ENCODE measurements at regions not wholly inside any gene's neighbourhood (a gene's known extent, or its start where the extent isn't known, plus 50 kb on each side); places are given as distances from the start of the nearest gene placed in this dataset.

DNA sequence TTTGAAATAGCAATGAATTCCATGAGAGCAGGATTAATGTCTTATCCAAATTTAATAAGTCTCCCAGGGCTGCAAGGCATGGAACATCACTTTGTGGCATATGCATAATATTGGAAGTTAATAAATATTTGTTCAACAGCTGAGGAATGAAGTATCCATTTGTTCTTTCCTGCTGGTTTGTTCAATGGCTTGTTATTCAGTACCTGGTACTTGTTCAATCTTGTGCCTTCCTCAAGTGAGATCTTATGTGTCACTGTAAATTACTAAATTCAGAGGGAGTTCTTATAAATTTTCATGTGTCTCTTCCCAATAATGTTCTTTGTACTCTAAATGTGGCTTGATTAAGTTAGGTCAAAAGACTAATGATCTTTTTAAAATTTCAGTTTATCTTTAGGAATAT, 1105.5 kb upstream of the SPRY2 start:
- no peaks in the 10 kb centered on the region for H3K4me1 ChIP-seq (ENCODE audit: control insufficient read depth in 2 of 3, insufficient read depth in 2 of 3, low read depth in 1 of 3, low read length in 3 of 3)
- FAIRE-seq (no peak), DNase-seq (no peak)
- no peaks in the 10 kb centered on the region for H3K27me3 ChIP-seq (ENCODE audit: control insufficient read depth, insufficient read depth, low read length)
- no peak overlapping the region for H3K27ac ChIP-seq (ENCODE audit: low read depth in 2 of 2, low read length in 2 of 2)
- TF ChIP-seq, protein P1, sequence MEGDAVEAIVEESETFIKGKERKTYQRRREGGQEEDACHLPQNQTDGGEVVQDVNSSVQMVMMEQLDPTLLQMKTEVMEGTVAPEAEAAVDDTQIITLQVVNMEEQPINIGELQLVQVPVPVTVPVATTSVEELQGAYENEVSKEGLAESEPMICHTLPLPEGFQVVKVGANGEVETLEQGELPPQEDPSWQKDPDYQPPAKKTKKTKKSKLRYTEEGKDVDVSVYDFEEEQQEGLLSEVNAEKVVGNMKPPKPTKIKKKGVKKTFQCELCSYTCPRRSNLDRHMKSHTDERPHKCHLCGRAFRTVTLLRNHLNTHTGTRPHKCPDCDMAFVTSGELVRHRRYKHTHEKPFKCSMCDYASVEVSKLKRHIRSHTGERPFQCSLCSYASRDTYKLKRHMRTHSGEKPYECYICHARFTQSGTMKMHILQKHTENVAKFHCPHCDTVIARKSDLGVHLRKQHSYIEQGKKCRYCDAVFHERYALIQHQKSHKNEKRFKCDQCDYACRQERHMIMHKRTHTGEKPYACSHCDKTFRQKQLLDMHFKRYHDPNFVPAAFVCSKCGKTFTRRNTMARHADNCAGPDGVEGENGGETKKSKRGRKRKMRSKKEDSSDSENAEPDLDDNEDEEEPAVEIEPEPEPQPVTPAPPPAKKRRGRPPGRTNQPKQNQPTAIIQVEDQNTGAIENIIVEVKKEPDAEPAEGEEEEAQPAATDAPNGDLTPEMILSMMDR (IDR thresholded peaks at IDR 0.05; ENCODE audit: borderline replicate concordance, extremely low read depth, insufficient read depth): no peak
- H3K9me3 ChIP-seq (ENCODE audit: control insufficient read depth in 2 of 3, insufficient read depth in 1 of 3, low read length in 3 of 3): no peaks in the 10 kb centered on the region
- H3K9ac ChIP-seq (ENCODE audit: low read length in 3 of 3): no peak overlapping the region
- no peak overlapping the region for H3K4me3 ChIP-seq (ENCODE audit: low read length in 3 of 3)
- intact Hi-C loops (cut with DNase I): no loop called here
- no peaks in the 10 kb centered on the region for H3K36me3 ChIP-seq (ENCODE audit: control insufficient read depth in 2 of 3, insufficient read depth in 3 of 3, low read length in 3 of 3)

DNA sequence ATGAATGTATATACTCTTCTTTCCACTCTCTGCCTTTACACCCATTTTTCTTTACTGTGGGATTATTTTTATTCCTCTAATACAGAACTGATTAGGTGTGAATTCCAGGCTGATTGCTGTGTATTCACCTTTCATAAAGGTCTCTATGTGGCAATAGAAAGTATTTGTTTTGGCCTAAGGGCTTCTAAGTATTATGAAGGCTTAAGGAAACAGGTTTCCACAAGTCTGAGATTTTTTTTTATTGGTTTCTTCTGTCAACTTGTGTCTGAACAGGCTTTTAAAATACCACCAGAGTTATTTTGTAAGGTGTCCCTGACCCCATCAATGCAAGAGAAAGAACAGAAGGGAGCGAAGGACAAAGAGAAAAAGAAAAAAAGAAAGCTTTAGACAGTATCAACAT, 1102.0 kb upstream of the SPRY2 start:
- DNase-seq (no peak), FAIRE-seq (no peak)
- intact Hi-C loops (cut with DNase I): no loop called here
- Histone ChIP-seq H3K27ac (ENCODE audit: low read depth in 2 of 2, low read length in 2 of 2) (no peak overlapping the region), H3K27me3 (ENCODE audit: control insufficient read depth, insufficient read depth, low read length) (no peaks in the 10 kb centered on the region), H3K4me3 (ENCODE audit: low read length in 3 of 3) (no peak overlapping the region), H3K9me3 (ENCODE audit: control insufficient read depth in 2 of 3, insufficient read depth in 1 of 3, low read length in 3 of 3) (no peaks in the 10 kb centered on the region), H3K36me3 (ENCODE audit: control insufficient read depth in 2 of 3, insufficient read depth in 3 of 3, low read length in 3 of 3) (no peaks in the 10 kb centered on the region), H3K4me1 (ENCODE audit: control insufficient read depth in 2 of 3, insufficient read depth in 2 of 3, low read depth in 1 of 3, low read length in 3 of 3) (peaks cover 0 to 3% (median 2%) of the 10 kb centered on the region in 3 donors), H3K9ac (ENCODE audit: low read length in 3 of 3) (no peak overlapping the region)
- TF ChIP-seq, protein P1 (IDR thresholded peaks at IDR 0.05; ENCODE audit: borderline replicate concordance, extremely low read depth, insufficient read depth): no peak

DNA sequence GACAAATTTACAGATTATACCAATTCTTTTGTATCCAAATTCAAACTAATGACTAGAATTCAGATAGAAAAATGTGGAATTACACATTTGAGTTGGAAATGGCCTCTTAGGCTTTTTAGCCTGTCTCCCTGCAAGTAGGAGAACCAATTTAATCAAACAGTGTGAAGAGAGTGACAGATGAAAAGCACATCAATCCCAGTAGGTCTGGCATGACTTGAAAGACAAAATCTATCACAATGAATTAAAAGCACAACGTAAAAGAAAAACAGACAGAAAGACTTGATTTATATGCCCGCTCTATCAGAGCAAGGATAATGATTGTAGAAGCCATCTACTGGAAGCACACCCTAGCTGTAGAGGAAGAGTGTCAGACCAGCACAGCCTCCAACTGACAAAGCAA, 1084.4 kb upstream of the SPRY2 start:
- no peak for FAIRE-seq
- DNase-seq: no peak
- no peak overlapping the region for H3K27ac ChIP-seq (ENCODE audit: low read depth in 2 of 2, low read length in 2 of 2)
- no peak overlapping the region for H3K9ac ChIP-seq (ENCODE audit: low read length in 3 of 3)
- H3K4me3 ChIP-seq (ENCODE audit: low read length in 3 of 3): no peak overlapping the region
- no peaks in the 10 kb centered on the region for H3K27me3 ChIP-seq (ENCODE audit: control insufficient read depth, insufficient read depth, low read length)
- TF ChIP-seq, protein P1 (IDR thresholded peaks at IDR 0.05; ENCODE audit: borderline replicate concordance, extremely low read depth, insufficient read depth): no peak
- H3K9me3 ChIP-seq (ENCODE audit: control insufficient read depth in 2 of 3, insufficient read depth in 1 of 3, low read length in 3 of 3): no peaks in the 10 kb centered on the region
- H3K36me3 ChIP-seq (ENCODE audit: control insufficient read depth in 2 of 3, insufficient read depth in 3 of 3, low read length in 3 of 3): no peaks in the 10 kb centered on the region
- H3K4me1 ChIP-seq (ENCODE audit: control insufficient read depth in 2 of 3, insufficient read depth in 2 of 3, low read depth in 1 of 3, low read length in 3 of 3): no peaks in the 10 kb centered on the region
- intact Hi-C loops (cut with DNase I): no loop called here

DNA sequence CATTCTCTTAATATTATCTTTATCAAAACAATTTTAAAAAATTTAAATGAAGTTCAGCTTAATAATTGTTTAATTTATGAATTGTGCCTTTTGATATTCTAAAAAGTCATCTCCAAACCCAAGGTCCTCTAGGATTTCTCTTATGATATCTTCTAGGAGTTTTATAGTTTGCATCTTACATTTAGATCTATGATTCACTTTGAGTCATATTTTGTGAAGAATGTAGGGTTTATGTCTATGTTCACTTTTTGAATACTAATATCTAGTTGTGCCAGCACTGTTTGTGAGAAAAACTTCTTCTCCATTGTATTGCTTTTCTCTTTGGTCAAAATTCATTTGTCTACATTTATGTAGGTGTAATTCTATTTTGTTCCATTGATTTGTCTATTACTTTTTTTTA, 1068.4 kb upstream of the SPRY2 start:
- no peak overlapping the region for H3K9ac ChIP-seq (ENCODE audit: low read length in 3 of 3)
- TF ChIP-seq, protein P1 (IDR thresholded peaks at IDR 0.05; ENCODE audit: borderline replicate concordance, extremely low read depth, insufficient read depth): no peak
- no peak overlapping the region for H3K4me3 ChIP-seq (ENCODE audit: low read length in 3 of 3)
- FAIRE-seq: peak; percentile 30
- no peaks in the 10 kb centered on the region for H3K27me3 ChIP-seq (ENCODE audit: control insufficient read depth, insufficient read depth, low read length)
- H3K4me1 ChIP-seq (ENCODE audit: control insufficient read depth in 2 of 3, insufficient read depth in 2 of 3, low read depth in 1 of 3, low read length in 3 of 3): peaks cover 0 to 16% (median 2%) of the 10 kb centered on the region in 3 donors
- DNase-seq: no peak
- no peaks in the 10 kb centered on the region for H3K9me3 ChIP-seq (ENCODE audit: control insufficient read depth in 2 of 3, insufficient read depth in 1 of 3, low read length in 3 of 3)
- intact Hi-C loops (cut with DNase I): no loop called here
- no peaks in the 10 kb centered on the region for H3K36me3 ChIP-seq (ENCODE audit: control insufficient read depth in 2 of 3, insufficient read depth in 3 of 3, low read length in 3 of 3)
- no peak overlapping the region for H3K27ac ChIP-seq (ENCODE audit: low read depth in 2 of 2, low read length in 2 of 2)
